NT2/D1 (cell line): ENCODE measurements at regions not wholly inside any gene's neighbourhood (a gene's known extent, or its start where the extent isn't known, plus 50 kb on each side); places are given as distances from the start of the nearest gene placed in this dataset.

ENCODE experiments used
- YY1 ChIP-seq: IDR thresholded peaks from 2 replicates; pipeline ENCODE4 v1.6.1; 2011; ENCODE audit not compliant: insufficient read length, insufficient read depth
- ZNF274 ChIP-seq: IDR thresholded peaks from 2 replicates; pipeline ENCODE4 v1.6.1; 2011; ENCODE audit warnings: mild to moderate bottlenecking, low read depth, low read length

GRCh38 chr4:115275615-115276014 lies 162.2 kb upstream of the NDST4 start:
- TF ChIP-seq ZNF274 (no peak), YY1 (no peak)
